GM21529 (cell line): ENCODE measurements at regions not wholly inside any gene's neighbourhood (a gene's known extent, or its start where the extent isn't known, plus 50 kb on each side); places are given as distances from the start of the nearest gene placed in this dataset.

Source experiments
- ATAC-seq: cut with Tn5 transposase; IDR thresholded peaks from one replicate; pipeline ENCODE4 v1.9.1; 2021; ENCODE audit not compliant: unreplicated experiment

- no peak for ATAC-seq
Measured at GRCh38 chr2:72004201-72004915, 143.3 kb downstream of the CYP26B1 start.

- no peak for ATAC-seq
Measured at GRCh38 chr2:72003796-72004195, 143.9 kb downstream of the CYP26B1 start.

GRCh38 chr2:72003124-72003523 is 144.5 kb downstream of the CYP26B1 start:
- no peak for ATAC-seq

GRCh38 chr2:72001937-72002690 is 145.5 kb downstream of the CYP26B1 start:
- ATAC-seq = no peak

- ATAC-seq = no peak
Measured at GRCh38 chr2:72000110-72000509, 147.6 kb downstream of the CYP26B1 start.

GRCh38 chr2:71999580-71999979 is 148.1 kb downstream of the CYP26B1 start:
- no peak for ATAC-seq

GRCh38 chr2:71997843-71998242 is 149.8 kb downstream of the CYP26B1 start:
- ATAC-seq = no peak

GRCh38 chr2:71995067-71995665 is 152.5 kb downstream of the CYP26B1 start:
- ATAC-seq = no peak

GRCh38 chr2:71992036-71992435 is 155.6 kb downstream of the CYP26B1 start:
- no peak for ATAC-seq

GRCh38 chr2:71991397-71991796 is 156.3 kb downstream of the CYP26B1 start:
- no peak for ATAC-seq

- ATAC-seq = no peak
Measured at GRCh38 chr2:71990826-71991225, 156.8 kb downstream of the CYP26B1 start.

GRCh38 chr2:71990122-71990521 is 157.5 kb downstream of the CYP26B1 start:
- ATAC-seq = no peak

- ATAC-seq = no peak
Measured at GRCh38 chr2:71989671-71990070, 158.0 kb downstream of the CYP26B1 start.

GRCh38 chr2:71988170-71988569 is 159.5 kb downstream of the CYP26B1 start:
- no peak for ATAC-seq

GRCh38 chr2:71976685-71977084 is 171.0 kb downstream of the CYP26B1 start:
- no peak for ATAC-seq

- no peak for ATAC-seq
Measured at GRCh38 chr2:71974846-71975245, 172.8 kb downstream of the CYP26B1 start.

- ATAC-seq = no peak
Measured at GRCh38 chr2:71971493-71971892, 176.2 kb downstream of the CYP26B1 start.

GRCh38 chr2:71965530-71965929 is 182.1 kb downstream of the CYP26B1 start:
- no peak for ATAC-seq

GRCh38 chr2:71962911-71963694 is 184.6 kb downstream of the CYP26B1 start:
- ATAC-seq = no peak

GRCh38 chr2:71962350-71962749 is 185.3 kb downstream of the CYP26B1 start:
- ATAC-seq = no peak

- ATAC-seq = no peak
Measured at GRCh38 chr2:71961289-71962027, 186.2 kb downstream of the CYP26B1 start.
